LoVo (cell line): ENCODE measurements at regions not wholly inside any gene's neighbourhood (a gene's known extent, or its start where the extent isn't known, plus 50 kb on each side); places are given as distances from the start of the nearest gene placed in this dataset.
"Not testable (repeated sequence)": the region's sequence is repeated elsewhere in the genome, so short reads cannot be mapped to it uniquely, and the experiment has no call there.

Source experiments
- DNase-seq: peaks from one replicate; pipeline ENCODE4 v3.0.0-alpha.2; 2016; ENCODE audit warnings: low spot score

- DNase-seq, result no peak
Observed at GRCh38 chrX:125505207-125505606, 185.5 kb downstream of the TEX13C start.

GRCh38 chrX:125507119-125507518, 187.4 kb downstream of the TEX13C start:
- DNase-seq, result no peak

- no peak for DNase-seq
Observed at GRCh38 chrX:125520029-125520428, 200.4 kb downstream of the TEX13C start.

GRCh38 chrX:125522752-125523151, 203.1 kb downstream of the TEX13C start:
- DNase-seq, result no peak

- no peak for DNase-seq
Observed at GRCh38 chrX:125532411-125533089, 212.9 kb downstream of the TEX13C start.

GRCh38 chrX:125533352-125533751, 213.7 kb downstream of the TEX13C start:
- DNase-seq, result no peak

GRCh38 chrX:125544031-125544660, 224.5 kb downstream of the TEX13C start:
- DNase-seq, result no peak

- DNase-seq, result no peak
Observed at GRCh38 chrX:125544856-125545255, 225.2 kb downstream of the TEX13C start.

- no peak for DNase-seq
Observed at GRCh38 chrX:125577479-125577878, 257.8 kb downstream of the TEX13C start.

GRCh38 chrX:125604448-125604847, 284.8 kb downstream of the TEX13C start:
- no peak for DNase-seq

- no peak for DNase-seq
Observed at GRCh38 chrX:125605145-125605544, 285.5 kb downstream of the TEX13C start.

GRCh38 chrX:125614591-125615343, 295.1 kb downstream of the TEX13C start:
- DNase-seq, result not testable (repeated sequence)

- no peak for DNase-seq
Observed at GRCh38 chrX:125620715-125621587, 301.3 kb downstream of the TEX13C start.

GRCh38 chrX:125621588-125621927, 301.9 kb downstream of the TEX13C start:
- DNase-seq, result no peak

GRCh38 chrX:125622899-125623298, 303.2 kb downstream of the TEX13C start:
- DNase-seq, result no peak

- no peak for DNase-seq
Observed at GRCh38 chrX:125627676-125628075, 308.0 kb downstream of the TEX13C start.

- no peak for DNase-seq
Observed at GRCh38 chrX:125628435-125628834, 308.8 kb downstream of the TEX13C start.

- DNase-seq, result no peak
Observed at GRCh38 chrX:125641405-125641804, 321.7 kb downstream of the TEX13C start.

- no peak for DNase-seq
Observed at GRCh38 chrX:125646195-125646594, 326.5 kb downstream of the TEX13C start.

GRCh38 chrX:125651426-125651825, 331.8 kb downstream of the TEX13C start:
- DNase-seq, result no peak

- no peak for DNase-seq
Observed at GRCh38 chrX:125654501-125654900, 334.8 kb downstream of the TEX13C start.

GRCh38 chrX:125673758-125674157, 354.1 kb downstream of the TEX13C start:
- DNase-seq, result no peak
